ENCODE measurements at regions not wholly inside any gene's neighbourhood (a gene's known extent, or its start where the extent isn't known, plus 50 kb on each side); places are given as distances from the start of the nearest gene placed in this dataset.

DNA sequence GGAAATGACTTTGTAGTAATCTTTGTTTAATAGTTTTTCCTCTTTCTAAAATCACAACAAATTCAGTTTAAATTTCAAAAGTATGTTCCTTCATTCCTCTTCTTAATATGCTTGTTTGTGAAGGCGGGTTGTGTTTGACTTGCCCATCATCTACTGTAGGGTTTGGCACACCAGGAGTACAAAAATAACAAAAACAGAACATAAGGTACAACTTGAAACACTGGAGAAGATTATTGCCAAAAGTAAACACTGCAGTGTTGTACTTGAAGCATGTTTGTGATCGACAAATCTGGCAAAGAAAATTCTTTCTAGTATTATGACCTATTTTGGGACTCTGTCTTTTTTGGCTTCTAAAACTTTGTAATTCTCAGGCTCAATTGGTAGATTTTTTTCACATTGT lies 518.6 kb downstream of the SLITRK5 start:
- TF ChIP-seq, protein P1, sequence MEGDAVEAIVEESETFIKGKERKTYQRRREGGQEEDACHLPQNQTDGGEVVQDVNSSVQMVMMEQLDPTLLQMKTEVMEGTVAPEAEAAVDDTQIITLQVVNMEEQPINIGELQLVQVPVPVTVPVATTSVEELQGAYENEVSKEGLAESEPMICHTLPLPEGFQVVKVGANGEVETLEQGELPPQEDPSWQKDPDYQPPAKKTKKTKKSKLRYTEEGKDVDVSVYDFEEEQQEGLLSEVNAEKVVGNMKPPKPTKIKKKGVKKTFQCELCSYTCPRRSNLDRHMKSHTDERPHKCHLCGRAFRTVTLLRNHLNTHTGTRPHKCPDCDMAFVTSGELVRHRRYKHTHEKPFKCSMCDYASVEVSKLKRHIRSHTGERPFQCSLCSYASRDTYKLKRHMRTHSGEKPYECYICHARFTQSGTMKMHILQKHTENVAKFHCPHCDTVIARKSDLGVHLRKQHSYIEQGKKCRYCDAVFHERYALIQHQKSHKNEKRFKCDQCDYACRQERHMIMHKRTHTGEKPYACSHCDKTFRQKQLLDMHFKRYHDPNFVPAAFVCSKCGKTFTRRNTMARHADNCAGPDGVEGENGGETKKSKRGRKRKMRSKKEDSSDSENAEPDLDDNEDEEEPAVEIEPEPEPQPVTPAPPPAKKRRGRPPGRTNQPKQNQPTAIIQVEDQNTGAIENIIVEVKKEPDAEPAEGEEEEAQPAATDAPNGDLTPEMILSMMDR (IDR thresholded peaks at IDR 0.05): no peak
- no peaks in the 10 kb centered on the region for H3K9me3 ChIP-seq
- H3K27ac ChIP-seq: no peak overlapping the region
- intact Hi-C loops (cut with DNase I): no loop called here
- no peak overlapping the region for H3K4me3 ChIP-seq
- no peak for DNase-seq (ENCODE audit: low spot score in 2 of 2)
- no peaks in the 10 kb centered on the region for H3K36me3 ChIP-seq
- no peaks in the 10 kb centered on the region for H3K27me3 ChIP-seq
- H3K4me1 ChIP-seq: no peaks in the 10 kb centered on the region

DNA sequence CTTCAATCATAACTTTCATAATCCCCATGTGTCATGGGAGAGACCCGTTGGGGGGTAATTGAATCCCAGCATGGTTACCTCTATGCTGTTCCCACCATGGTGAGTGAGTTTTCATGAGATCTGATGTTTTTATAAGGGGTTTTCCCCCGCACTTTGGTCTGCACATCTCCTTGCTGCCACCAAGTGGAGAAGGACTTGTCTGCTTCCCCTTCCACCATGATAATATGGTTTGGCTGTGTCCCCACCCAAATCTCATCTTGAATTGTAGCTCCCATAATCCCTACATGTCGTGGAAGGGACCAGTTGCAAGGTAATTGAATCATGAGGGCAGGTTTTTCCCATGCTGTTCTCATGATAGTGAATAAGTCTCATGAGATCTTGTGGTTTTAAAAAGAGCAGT lies 524.9 kb downstream of the SLITRK5 start:
- TF ChIP-seq, protein P1 (IDR thresholded peaks at IDR 0.05): no peak
- no peaks in the 10 kb centered on the region for H3K27me3 ChIP-seq
- no peaks in the 10 kb centered on the region for H3K36me3 ChIP-seq
- no peaks in the 10 kb centered on the region for H3K4me1 ChIP-seq
- no peak for DNase-seq (ENCODE audit: low spot score in 2 of 2)
- H3K27ac ChIP-seq: no peak overlapping the region
- no peak overlapping the region for H3K4me3 ChIP-seq
- H3K9me3 ChIP-seq: no peaks in the 10 kb centered on the region
- intact Hi-C loops (cut with DNase I): no loop called here

DNA sequence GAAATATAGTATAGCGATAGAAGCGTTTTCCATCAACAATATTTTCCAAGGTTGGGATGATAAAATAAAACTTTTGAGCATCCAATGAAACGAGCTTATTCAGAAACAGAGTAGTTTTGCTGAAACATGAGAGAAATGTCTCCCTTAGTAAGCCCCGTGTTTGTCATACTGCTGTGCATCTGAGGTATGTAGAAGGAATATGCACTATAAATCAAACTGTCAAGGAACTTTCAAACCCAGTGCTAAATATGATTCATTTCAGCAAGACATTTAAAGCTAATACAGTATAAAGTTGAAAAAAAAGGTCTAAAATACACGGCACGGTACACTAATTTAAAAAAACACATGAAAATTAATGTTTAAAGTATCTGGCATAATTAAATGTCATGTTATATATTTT lies 546.2 kb downstream of the SLITRK5 start:
- Histone ChIP-seq H3K4me3 (no peak overlapping the region), H3K4me1 (no peaks in the 10 kb centered on the region), H3K27ac (no peak overlapping the region), H3K27me3 (no peaks in the 10 kb centered on the region), H3K9me3 (no peaks in the 10 kb centered on the region), H3K36me3 (no peaks in the 10 kb centered on the region)
- no peak for DNase-seq (ENCODE audit: low spot score in 2 of 2)
- TF ChIP-seq, protein P1 (IDR thresholded peaks at IDR 0.05): no peak
- intact Hi-C loops (cut with DNase I): no loop called here

DNA sequence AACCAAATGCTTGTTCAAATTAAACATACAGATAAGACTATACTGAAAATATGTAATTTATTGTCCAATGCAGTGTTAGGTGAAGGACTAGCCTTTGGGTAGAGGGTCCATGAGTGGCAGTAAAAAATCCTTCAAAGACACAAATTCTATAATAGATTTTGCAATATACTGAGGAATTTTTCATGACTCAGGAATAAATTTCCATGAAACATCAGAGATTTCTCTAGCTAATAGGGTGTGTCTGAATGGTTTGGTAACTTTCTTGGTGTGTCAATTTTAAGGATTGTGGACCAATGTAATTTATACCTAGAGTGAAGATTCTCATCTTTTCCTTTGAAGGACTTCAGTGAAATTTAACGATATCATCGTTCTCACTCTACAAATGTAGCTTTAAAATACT lies 546.7 kb downstream of the SLITRK5 start:
- TF ChIP-seq, protein P1 (IDR thresholded peaks at IDR 0.05): no peak
- intact Hi-C loops (cut with DNase I): no loop called here
- H3K4me1 ChIP-seq: no peaks in the 10 kb centered on the region

DNA sequence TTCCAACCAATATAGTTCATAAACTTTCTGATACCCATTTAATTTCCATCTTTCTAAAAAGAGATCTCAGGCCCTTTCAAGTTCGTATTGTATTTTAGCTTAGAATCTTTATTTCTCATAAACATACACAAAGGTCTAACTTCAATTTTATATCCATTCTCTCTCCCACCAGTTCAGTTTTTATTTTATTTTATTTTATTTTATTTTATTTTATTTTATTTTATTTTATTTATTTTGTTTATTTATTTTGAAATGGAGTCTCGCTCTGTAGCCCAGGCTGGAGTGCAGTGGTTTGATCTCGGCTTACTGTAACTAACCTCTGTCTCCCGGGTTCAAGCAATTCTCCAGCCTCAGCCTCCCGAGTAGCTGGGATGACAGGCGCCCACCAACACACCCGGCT lies 552.8 kb downstream of the SLITRK5 start:
- intact Hi-C loops (cut with DNase I): no loop called here
- Histone ChIP-seq H3K36me3 (no peaks in the 10 kb centered on the region), H3K4me1 (no peaks in the 10 kb centered on the region), H3K4me3 (no peak overlapping the region), H3K9me3 (no peaks in the 10 kb centered on the region), H3K27me3 (no peaks in the 10 kb centered on the region), H3K27ac (no peak overlapping the region)
- TF ChIP-seq, protein P1 (IDR thresholded peaks at IDR 0.05): no peak
- no peak for DNase-seq (ENCODE audit: low spot score in 2 of 2)

More for the DNA sequence above, 546.7 kb downstream of the SLITRK5 start:
- Histone ChIP-seq H3K9me3 (no peaks in the 10 kb centered on the region), H3K27me3 (no peaks in the 10 kb centered on the region), H3K36me3 (no peaks in the 10 kb centered on the region), H3K27ac (no peak overlapping the region), H3K4me3 (no peak overlapping the region)
- DNase-seq (ENCODE audit: low spot score in 2 of 2): no peak

DNA sequence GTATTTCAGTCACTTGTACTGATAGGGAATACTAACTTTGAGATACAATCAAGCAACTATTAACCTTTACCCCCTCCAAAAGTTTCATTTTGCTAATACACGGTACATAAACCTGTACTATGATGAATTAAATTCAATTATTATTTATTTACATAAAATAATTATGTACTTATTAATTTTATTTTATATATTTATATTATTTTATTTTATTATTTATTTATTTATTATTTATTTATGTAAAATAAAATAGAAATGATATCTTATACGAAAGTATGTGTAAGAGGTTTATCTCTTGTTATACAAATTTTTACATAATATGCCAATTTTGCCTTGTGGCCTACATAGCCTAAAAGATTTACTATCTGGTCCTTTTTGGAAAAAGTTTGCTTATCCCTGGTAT lies 564.3 kb downstream of the SLITRK5 start:
- no peaks in the 10 kb centered on the region for H3K36me3 ChIP-seq
- no peak overlapping the region for H3K27ac ChIP-seq
- H3K4me1 ChIP-seq: no peaks in the 10 kb centered on the region
- intact Hi-C loops (cut with DNase I): no loop called here
- no peaks in the 10 kb centered on the region for H3K9me3 ChIP-seq
- no peaks in the 10 kb centered on the region for H3K27me3 ChIP-seq
- TF ChIP-seq, protein P1 (IDR thresholded peaks at IDR 0.05): no peak
- no peak for DNase-seq (ENCODE audit: low spot score in 2 of 2)
- no peak overlapping the region for H3K4me3 ChIP-seq
